Esophagus (tissue), 2 donors: ENCODE measurements at regions not wholly inside any gene's neighbourhood (a gene's known extent, or its start where the extent isn't known, plus 50 kb on each side); places are given as distances from the start of the nearest gene placed in this dataset.
"Not testable (repeated sequence)": the region's sequence is repeated elsewhere in the genome, so short reads cannot be mapped to it uniquely, and the experiment has no call there.

ENCODE experiments used
- H3K27ac ChIP-seq, 2 donors: one replicate each; pipeline ENCODE4 v1.5.1; 2013; ENCODE audit warnings: low read depth in 2 of 2, mild to moderate bottlenecking in 2 of 2, inconsistent platforms in 1 of 2, low read length in 1 of 2, moderate library complexity in 1 of 2
- H3K27me3 ChIP-seq, 2 donors: one replicate each; pipeline ENCODE4 v1.6.1; 2013; ENCODE audit warnings: low read length in 2 of 2, control low read depth in 1 of 2, mild to moderate bottlenecking in 1 of 2; ENCODE audit not compliant: insufficient read depth in 2 of 2, control insufficient read depth in 1 of 2
- H3K36me3 ChIP-seq, 2 donors: one replicate each; pipeline ENCODE4 v1.6.1; 2013; ENCODE audit warnings: low read length in 1 of 2; ENCODE audit not compliant: control insufficient read depth in 2 of 2, insufficient read depth in 2 of 2
- H3K4me1 ChIP-seq, 2 donors: one replicate each; pipeline ENCODE4 v1.6.1; 2013; ENCODE audit warnings: low read length in 1 of 2; ENCODE audit not compliant: control insufficient read depth in 2 of 2, insufficient read depth in 2 of 2
- H3K4me3 ChIP-seq, 2 donors: one replicate each; pipeline ENCODE4 v1.5.1; 2013; ENCODE audit warnings: low read length in 2 of 2, mild to moderate bottlenecking in 2 of 2, low read depth in 1 of 2, moderate library complexity in 1 of 2
- H3K9me3 ChIP-seq, 2 donors: one replicate each; pipeline ENCODE4 v1.6.1; 2013; ENCODE audit warnings: mild to moderate bottlenecking in 2 of 2, low read depth in 1 of 2, low read length in 1 of 2, moderate library complexity in 1 of 2; ENCODE audit not compliant: control insufficient read depth in 2 of 2, insufficient read depth in 1 of 2
- WGBS, 2 donors: extraction: QIAGEN DNeasy Blood & Tissue Kit; methylation state at CpG; one replicate each; pipeline ENCODE4 v1.1.7; 2013; 5-methylcytosine and 5-hydroxymethylcytosine counted together
- donor health status: healthy with polysubstance abuse.
- donor health status: Bipolar disorder and iron deficiency.

- H3K27ac ChIP-seq, H3K27me3 ChIP-seq, H3K9me3 ChIP-seq, H3K4me3 ChIP-seq, H3K4me1 ChIP-seq, H3K36me3 ChIP-seq: not testable (repeated sequence)
- WGBS, 2 donors, result 76 to 90% methylated on average over 1 of the region's 1 CpG
These were observed 685.7 kb upstream of the DPPA4 start for GRCh38 chr3:110023022-110023421.

DNA sequence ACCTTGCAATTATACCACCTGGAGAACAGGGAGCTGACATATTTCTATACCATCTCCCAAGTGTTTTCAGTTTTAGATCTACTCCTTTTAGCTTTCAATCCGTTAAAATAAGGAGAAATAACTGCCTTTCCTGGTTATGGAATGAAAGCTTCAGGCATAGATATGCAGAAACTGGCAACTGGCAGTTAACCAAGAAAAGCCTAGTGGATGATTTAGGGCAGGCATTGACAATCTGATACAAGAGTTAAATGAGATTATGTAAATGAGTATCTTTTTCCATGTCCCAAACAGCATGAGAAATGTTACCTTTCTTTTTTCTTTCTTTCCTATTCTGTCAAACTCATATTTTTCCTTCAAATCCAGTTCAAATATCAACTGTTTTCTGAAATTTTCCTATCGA is 689.1 kb upstream of the DPPA4 start:
- Histone ChIP-seq H3K4me3 (no peak overlapping the region), H3K27me3 (no peaks in the 10 kb centered on the region), H3K36me3 (no peaks in the 10 kb centered on the region), H3K27ac (no peak overlapping the region), H3K9me3 (no peaks in the 10 kb centered on the region), H3K4me1 (no peaks in the 10 kb centered on the region)
- WGBS, 2 donors, result 71 to 82% methylated on average over 2 of the region's 2 CpGs

DNA sequence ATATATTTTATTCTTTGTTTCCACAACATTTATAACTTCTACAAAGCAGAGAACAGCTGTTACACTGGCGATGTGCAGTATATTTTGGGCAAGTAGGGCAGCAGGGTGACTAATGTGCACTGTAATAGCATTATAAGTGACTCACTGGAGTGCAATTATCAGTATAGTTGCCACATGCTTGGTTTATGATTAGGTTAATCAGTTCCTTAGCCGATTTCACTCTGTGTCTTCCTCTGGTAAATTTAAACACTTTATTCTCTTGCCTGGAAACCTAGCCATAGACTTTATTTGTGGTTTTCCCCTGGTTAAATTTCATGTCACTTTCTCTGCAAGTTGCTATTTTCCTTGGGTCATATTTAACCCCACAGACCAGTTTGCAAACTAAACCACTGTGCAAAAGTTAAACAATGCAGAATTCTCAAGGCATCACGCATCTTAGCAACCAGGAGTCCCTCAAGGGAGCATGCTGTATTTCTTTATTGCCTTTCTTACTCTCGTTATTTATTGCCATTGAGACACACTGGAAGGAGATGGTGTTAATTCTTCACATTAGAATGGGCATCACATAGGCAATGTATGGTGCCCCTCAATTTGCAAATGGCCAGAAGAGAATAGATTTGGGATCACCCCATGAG is 690.2 kb upstream of the DPPA4 start:
- WGBS, 2 donors, result 70 to 74% methylated on average over 4 of the region's 4 CpGs
- Histone ChIP-seq H3K4me1 (no peaks in the 10 kb centered on the region), H3K9me3 (no peaks in the 10 kb centered on the region), H3K27ac (no peak overlapping the region), H3K4me3 (no peak overlapping the region), H3K36me3 (no peaks in the 10 kb centered on the region), H3K27me3 (no peaks in the 10 kb centered on the region)

DNA sequence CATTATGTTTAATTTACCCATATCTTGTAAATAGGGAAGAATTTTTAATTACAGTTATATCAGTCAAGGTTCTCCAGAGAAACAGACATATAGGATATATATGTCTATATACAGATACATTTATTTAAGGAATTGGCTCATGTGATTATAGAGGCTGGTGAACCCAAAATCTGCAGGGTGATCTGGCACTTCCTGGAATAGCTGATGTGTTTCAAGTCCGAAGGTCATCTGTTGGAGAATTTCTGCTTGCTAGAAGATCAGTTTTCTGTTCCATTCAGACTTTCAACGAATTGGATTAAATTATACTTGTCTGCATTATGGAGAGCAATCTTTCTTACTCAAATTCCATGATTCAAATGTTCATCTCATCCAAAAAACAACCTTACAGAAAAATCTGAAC is 694.6 kb upstream of the DPPA4 start:
- Histone ChIP-seq H3K36me3 (no peaks in the 10 kb centered on the region), H3K9me3 (no peaks in the 10 kb centered on the region), H3K27ac (no peak overlapping the region), H3K27me3 (no peaks in the 10 kb centered on the region), H3K4me3 (no peak overlapping the region), H3K4me1 (no peaks in the 10 kb centered on the region)
- WGBS, 2 donors, result 57 to 61% methylated on average over 2 of the region's 2 CpGs

GRCh38 chr3:110059431-110059830 is 722.1 kb upstream of the DPPA4 start:
- H3K27me3 ChIP-seq, result no peaks in the 10 kb centered on the region
- no peaks in the 10 kb centered on the region for H3K9me3 ChIP-seq
- H3K4me1 ChIP-seq, result no peaks in the 10 kb centered on the region
- no peak overlapping the region for H3K27ac ChIP-seq
- 66 to 70% methylated on average over 1 of the region's 1 CpG for WGBS, 2 donors
- no peaks in the 10 kb centered on the region for H3K36me3 ChIP-seq
- no peak overlapping the region for H3K4me3 ChIP-seq

GRCh38 chr3:110062716-110063115 is 725.4 kb upstream of the DPPA4 start:
- Histone ChIP-seq H3K27ac (no peak overlapping the region), H3K36me3 (no peaks in the 10 kb centered on the region), H3K9me3 (no peaks in the 10 kb centered on the region), H3K27me3 (no peaks in the 10 kb centered on the region), H3K4me3 (no peak overlapping the region), H3K4me1 (no peaks in the 10 kb centered on the region)

- no peak overlapping the region for H3K27ac ChIP-seq
- 41 to 43% methylated on average over 1 of the region's 1 CpG for WGBS, 2 donors
These were observed 725.8 kb upstream of the DPPA4 start for GRCh38 chr3:110063178-110063577.

GRCh38 chr3:110066206-110066605 is 728.9 kb upstream of the DPPA4 start:
- Histone ChIP-seq H3K4me3 (no peak overlapping the region), H3K4me1 (no peaks in the 10 kb centered on the region), H3K36me3 (no peaks in the 10 kb centered on the region), H3K9me3 (no peaks in the 10 kb centered on the region), H3K27ac (no peak overlapping the region), H3K27me3 (no peaks in the 10 kb centered on the region)
- WGBS, 2 donors, result 80 to 86% methylated on average over 3 of the region's 3 CpGs

More at GRCh38 chr3:110063178-110063577, 725.8 kb upstream of the DPPA4 start:
- Histone ChIP-seq H3K36me3 (no peaks in the 10 kb centered on the region), H3K27me3 (no peaks in the 10 kb centered on the region), H3K4me1 (no peaks in the 10 kb centered on the region), H3K9me3 (no peaks in the 10 kb centered on the region), H3K4me3 (no peak overlapping the region)

GRCh38 chr3:110067527-110067926 is 730.2 kb upstream of the DPPA4 start:
- no peaks in the 10 kb centered on the region for H3K36me3 ChIP-seq
- H3K27me3 ChIP-seq, result no peaks in the 10 kb centered on the region
- H3K9me3 ChIP-seq, result no peaks in the 10 kb centered on the region
- no peak overlapping the region for H3K27ac ChIP-seq
- WGBS, 2 donors, result 84 to 88% methylated on average over 1 of the region's 1 CpG
- H3K4me3 ChIP-seq, result no peak overlapping the region
- H3K4me1 ChIP-seq, result no peaks in the 10 kb centered on the region

DNA sequence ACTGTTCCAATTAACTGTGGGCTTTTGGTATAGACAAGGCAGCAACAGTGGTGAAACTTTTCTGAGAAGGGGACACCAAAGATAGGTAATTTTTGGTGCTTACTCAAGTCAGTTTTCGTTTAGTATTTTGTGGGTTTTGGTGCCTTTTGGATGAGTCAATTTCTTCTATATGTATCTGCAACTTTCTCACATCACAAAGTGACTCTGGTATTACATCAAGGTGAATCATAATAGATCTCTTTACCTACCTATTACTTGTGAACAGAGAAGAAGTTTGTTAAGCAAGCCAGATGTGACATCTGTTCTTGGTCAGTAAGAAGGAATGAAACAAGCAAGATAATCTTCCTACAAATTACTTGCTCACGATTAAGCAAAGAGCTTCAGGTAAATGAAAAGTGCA is 732.4 kb upstream of the DPPA4 start:
- Histone ChIP-seq H3K4me1 (no peaks in the 10 kb centered on the region), H3K27me3 (no peaks in the 10 kb centered on the region), H3K4me3 (no peak overlapping the region), H3K27ac (no peak overlapping the region), H3K36me3 (no peaks in the 10 kb centered on the region), H3K9me3 (no peaks in the 10 kb centered on the region)
- 50 to 62% methylated on average over 2 of the region's 2 CpGs for WGBS, 2 donors
